HCT116 (cell line): ENCODE measurements at regions not wholly inside any gene's neighbourhood (a gene's known extent, or its start where the extent isn't known, plus 50 kb on each side); places are given as distances from the start of the nearest gene placed in this dataset.

ENCODE experiments used
- ATAC-seq: fragments of 200-7000 bp; cut with Tn5 transposase; 2 replicates; pipeline ENCODE4 v1.9.1; 2020; ENCODE audit warnings: mild to moderate bottlenecking, moderate library complexity
- BruUV-seq: library from RNA; stranded (reverse); fragments of 400-500 nt; replicated peaks from 2 replicates; lab custom pipeline; 2021; lab: Mats Ljungman, UMichigan
- CTCF ChIA-PET: fragments of 300-600 bp; sonication (Branson Sonifier 250); formaldehyde crosslinking; loops from one replicate; lab custom pipeline; 2021; ENCODE audit warnings: antibody characterized with exemption; lab: Charles Lee
- POLR2A ChIA-PET: fragments of 300-600, 350-600 bp; sonication (Branson Sonifier 250); formaldehyde crosslinking; loops from one replicate; lab custom pipeline; 2021; ENCODE audit warnings: antibody characterized with exemption; lab: Charles Lee
- RAD21 ChIA-PET, 2 experiments: fragments of 300-600 bp; sonication (Branson Sonifier 250); formaldehyde crosslinking; loops; one replicate each; lab custom pipeline; 2023; ENCODE audit warnings: low total read pairs in 2 of 2; ENCODE audit not compliant: uncharacterized antibody in 2 of 2, unreplicated experiment in 2 of 2, low non-redundant PET in 1 of 2; lab: Charles Lee
- DNase-seq: peaks from one replicate; pipeline ENCODE4 v3.0.0-alpha.2; 2010; ENCODE audit warnings: low read depth, low spot score
- H2AFZ ChIP-seq: fragments of 200-600 bp; shearing (Covaris generic), sonication (generic); 2 replicates; pipeline ENCODE4 v1.6.1; 2017; ENCODE audit warnings: low read depth, mixed run types, mixed read lengths, antibody characterized with exemption, low read length; ENCODE audit not compliant: poor library complexity, severe bottlenecking
- H3K27ac ChIP-seq: 2 replicates; pipeline ENCODE4 v1.5.1; 2012; ENCODE audit warnings: low read depth, low read length
- H3K27me3 ChIP-seq: fragments of 200-600 bp; sonication (generic); 2 replicates; pipeline ENCODE4 v1.6.1; 2016; ENCODE audit warnings: mixed run types, low read length, mixed read lengths; ENCODE audit not compliant: insufficient read depth
- H3K36me3 ChIP-seq, 2 experiments: fragments of 200-500 bp in 1 of 2; fragments of 200-600 bp in 1 of 2; sonication (Bioruptor generic) in 1 of 2; sonication (generic) in 1 of 2; 2 replicates each; pipeline versions ENCODE4 v1.5.1 to v1.6.1; 2014 to 2016; ENCODE audit warnings: low read length in 2 of 2, inconsistent platforms in 1 of 2, mixed read lengths in 1 of 2, mixed run types in 1 of 2; ENCODE audit not compliant: insufficient read depth in 2 of 2, control insufficient read depth in 1 of 2
- H3K4me1 ChIP-seq, 2 experiments: fragments of 200-600 bp in 1 of 2; sonication (generic) in 1 of 2; 2 replicates each; pipeline versions ENCODE4 v1.5.1 to v1.6.1; 2012 to 2017; ENCODE audit warnings: low read length in 2 of 2, inconsistent platforms in 1 of 2, mild to moderate bottlenecking in 1 of 2, mixed read lengths in 1 of 2, mixed run types in 1 of 2, moderate library complexity in 1 of 2; ENCODE audit not compliant: insufficient read depth in 2 of 2, control insufficient read depth in 1 of 2
- H3K4me2 ChIP-seq: fragments of 200-600 bp; sonication (generic); 2 replicates; pipeline ENCODE4 v1.6.1; 2017; ENCODE audit warnings: mixed run types, low read length, mixed read lengths
- H3K4me3 ChIP-seq, 2 experiments: fragments of 200-600 bp in 1 of 2; sonication (generic) in 1 of 2; replicated peaks in 1 of 2; 2 replicates each; pipeline ENCODE4 v1.5.1; 2011 to 2016; ENCODE audit warnings: low read length in 2 of 2, control low read depth in 1 of 2, low read depth in 1 of 2, mild to moderate bottlenecking in 1 of 2, mixed read lengths in 1 of 2, mixed run types in 1 of 2
- H3K79me2 ChIP-seq: fragments of 200-600 bp; sonication (generic); 2 replicates; pipeline ENCODE4 v1.6.1; 2017; ENCODE audit warnings: mild to moderate bottlenecking, mixed run types, low read length, moderate library complexity, mixed read lengths; ENCODE audit not compliant: insufficient read depth
- H3K9ac ChIP-seq: fragments of 200-600 bp; sonication (generic); 2 replicates; pipeline ENCODE4 v1.6.1; 2016; ENCODE audit warnings: low read length, mixed read lengths
- H3K9me2 ChIP-seq: fragments of 200-600 bp; sonication (generic), shearing (Covaris generic); 2 replicates; pipeline ENCODE4 v1.6.1; 2017; ENCODE audit warnings: mixed run types, mild to moderate bottlenecking, moderate library complexity; ENCODE audit not compliant: insufficient read depth
- H3K9me3 ChIP-seq, 2 experiments: fragments of 200-500 bp in 1 of 2; fragments of 200-600 bp in 1 of 2; sonication (Bioruptor generic) in 1 of 2; sonication (generic) in 1 of 2; 2 replicates each; pipeline ENCODE4 v1.6.1; 2014 to 2017; ENCODE audit warnings: low read length in 2 of 2, mixed read lengths in 2 of 2, inconsistent platforms in 1 of 2, low read depth in 1 of 2, mild to moderate bottlenecking in 1 of 2, mixed run types in 1 of 2, moderate library complexity in 1 of 2; ENCODE audit not compliant: control insufficient read depth in 1 of 2, insufficient read depth in 1 of 2
- H4K20me1 ChIP-seq: fragments of 200-600 bp; sonication (generic), shearing (Covaris generic); 2 replicates; pipeline ENCODE4 v1.6.1; 2017; ENCODE audit warnings: mixed run types, mild to moderate bottlenecking, moderate library complexity; ENCODE audit not compliant: insufficient read depth
- ATF3 ChIP-seq: IDR thresholded peaks from 2 replicates; pipeline ENCODE4 v1.6.1; 2012
- CBX3 ChIP-seq: IDR thresholded peaks from 2 replicates; pipeline ENCODE4 v1.6.1; 2012; ENCODE audit warnings: low read depth
- CEBPB ChIP-seq: IDR thresholded peaks from 2 replicates; pipeline ENCODE4 v1.6.1; 2012; ENCODE audit warnings: low read depth
- EGR1 ChIP-seq: IDR thresholded peaks from 2 replicates; pipeline ENCODE4 v1.6.1; 2012; ENCODE audit warnings: low read depth
- ELF1 ChIP-seq: IDR thresholded peaks from 2 replicates; pipeline ENCODE4 v1.6.1; 2012; ENCODE audit warnings: low read depth, borderline replicate concordance
- EZH2 ChIP-seq: fragments of 200-600 bp; sonication (generic); IDR thresholded peaks from 2 replicates; pipeline ENCODE4 v1.6.1; 2017; ENCODE audit warnings: antibody characterized with exemption, mixed run types
- EZH2phosphoT487 ChIP-seq: fragments of 200-600 bp; IDR thresholded peaks from 2 replicates; pipeline ENCODE4 v1.6.1; 2018; ENCODE audit warnings: antibody characterized with exemption, borderline replicate concordance
- FOSL1 ChIP-seq: IDR thresholded peaks from 2 replicates; pipeline ENCODE4 v1.6.1; 2012; ENCODE audit warnings: low read depth
- JUND ChIP-seq: IDR thresholded peaks from 2 replicates; pipeline ENCODE4 v1.6.1; 2012
- POLR2A ChIP-seq: IDR thresholded peaks from 2 replicates; pipeline ENCODE4 v1.7.0; 2011; ENCODE audit warnings: borderline replicate concordance; ENCODE audit not compliant: insufficient read depth, insufficient read length; ENCODE audit errors: extremely low read depth
- POLR2AphosphoS5 ChIP-seq: IDR thresholded peaks from 2 replicates; pipeline ENCODE4 v1.6.1; 2011; ENCODE audit warnings: mild to moderate bottlenecking, low read depth, low read length, moderate library complexity
- RAD21 ChIP-seq: IDR thresholded peaks from 2 replicates; pipeline ENCODE4 v1.6.1; 2012; ENCODE audit warnings: low read depth, mild to moderate bottlenecking
- SP1 ChIP-seq: IDR thresholded peaks from 2 replicates; pipeline ENCODE4 v1.6.1; 2012; ENCODE audit warnings: low read depth
- TCF7L2 ChIP-seq: IDR thresholded peaks from 2 replicates; pipeline ENCODE4 v1.7.0; 2011; ENCODE audit warnings: borderline replicate concordance, inconsistent platforms; ENCODE audit not compliant: insufficient read depth, insufficient read length; ENCODE audit errors: extremely low read depth
- YY1 ChIP-seq: IDR thresholded peaks from 2 replicates; pipeline ENCODE4 v1.6.1; 2011; ENCODE audit warnings: low read length, low read depth, moderate library complexity, mild to moderate bottlenecking; ENCODE audit not compliant: insufficient replicate concordance; ENCODE audit errors: extremely low read depth
- ZFX ChIP-seq: fragments of 450-650 bp; IDR thresholded peaks from 2 replicates; pipeline ENCODE4 v1.6.1; 2017
- ZNF274 ChIP-seq: fragments of 200-500 bp; sonication (Bioruptor generic); IDR thresholded peaks from 2 replicates; pipeline ENCODE4 v1.6.1; 2014; ENCODE audit warnings: mild to moderate bottlenecking, low read depth, low read length, inconsistent platforms
- intact Hi-C: fragments of 100-400 bp; cut with micrococcal nuclease; formaldehyde crosslinking; loops from 2 replicates; pipeline ENCODE4 v1.10.0; 2022
- TF ChIP-seq, protein P1 (sequence below), 3 experiments: fragments of 200-600 bp in 1 of 3; sonication (generic) in 1 of 3; IDR thresholded peaks in 2 of 3; conservative IDR thresholded peaks in 1 of 3; 2 replicates each; pipeline ENCODE4 v1.5.1; 2012 to 2017; ENCODE audit warnings: low read depth in 2 of 3, low read length in 2 of 3, antibody characterized with exemption in 1 of 3, borderline replicate concordance in 1 of 3, control low read depth in 1 of 3, mild to moderate bottlenecking in 1 of 3, mixed read lengths in 1 of 3, mixed run types in 1 of 3, moderate library complexity in 1 of 3; ENCODE audit not compliant: insufficient read depth in 1 of 3
- TF ChIP-seq, protein P2 (sequence below): IDR thresholded peaks from 2 replicates; pipeline ENCODE4 v1.6.1; 2012; ENCODE audit warnings: low read depth
- TF ChIP-seq, protein P3 (sequence below): IDR thresholded peaks from 2 replicates; pipeline ENCODE4 v1.6.1; 2012

DNA sequence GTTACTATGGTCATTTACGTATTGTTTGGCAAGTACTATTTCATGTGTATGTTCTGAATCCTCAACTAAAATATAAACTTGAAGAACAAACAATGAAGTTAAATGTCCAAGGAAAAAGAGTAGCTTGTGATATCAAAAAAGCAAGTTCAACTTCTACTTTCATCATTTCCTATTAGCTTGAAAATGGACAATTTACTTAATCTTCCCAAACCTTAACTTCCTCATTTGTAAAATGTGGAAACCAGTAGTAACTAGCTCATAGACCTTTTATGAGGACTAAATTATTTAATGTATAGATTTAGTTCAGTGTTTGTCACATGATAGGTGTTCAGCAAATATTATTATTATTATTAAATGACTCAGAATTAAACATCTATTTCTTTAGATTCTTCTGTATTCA lies 276.8 kb upstream of the TET2 start:
- Histone ChIP-seq H4K20me1 (no peaks in the 10 kb centered on the region), H3K4me3 (no peak overlapping the region), H3K9me3 (no peaks in the 10 kb centered on the region), H3K36me3 (no peaks in the 10 kb centered on the region), H3K27me3 (no peaks in the 10 kb centered on the region), H3K79me2 (no peaks in the 10 kb centered on the region), H3K4me1 (no peaks in the 10 kb centered on the region), H3K9me2 (no peaks in the 10 kb centered on the region), H2AFZ (no peak overlapping the region), H3K9ac (no peak overlapping the region), H3K27ac (no peak overlapping the region), H3K4me2 (no peak overlapping the region)
- POLR2A ChIA-PET = no interaction called here
- no TSS peak for BruUV-seq
- no peak for ATAC-seq
- no peak for TF ChIP-seq POLR2A
- no peak for TF ChIP-seq EZH2phosphoT487
- TF ChIP-seq ZNF274 = no peak
- TF ChIP-seq, protein P1, sequence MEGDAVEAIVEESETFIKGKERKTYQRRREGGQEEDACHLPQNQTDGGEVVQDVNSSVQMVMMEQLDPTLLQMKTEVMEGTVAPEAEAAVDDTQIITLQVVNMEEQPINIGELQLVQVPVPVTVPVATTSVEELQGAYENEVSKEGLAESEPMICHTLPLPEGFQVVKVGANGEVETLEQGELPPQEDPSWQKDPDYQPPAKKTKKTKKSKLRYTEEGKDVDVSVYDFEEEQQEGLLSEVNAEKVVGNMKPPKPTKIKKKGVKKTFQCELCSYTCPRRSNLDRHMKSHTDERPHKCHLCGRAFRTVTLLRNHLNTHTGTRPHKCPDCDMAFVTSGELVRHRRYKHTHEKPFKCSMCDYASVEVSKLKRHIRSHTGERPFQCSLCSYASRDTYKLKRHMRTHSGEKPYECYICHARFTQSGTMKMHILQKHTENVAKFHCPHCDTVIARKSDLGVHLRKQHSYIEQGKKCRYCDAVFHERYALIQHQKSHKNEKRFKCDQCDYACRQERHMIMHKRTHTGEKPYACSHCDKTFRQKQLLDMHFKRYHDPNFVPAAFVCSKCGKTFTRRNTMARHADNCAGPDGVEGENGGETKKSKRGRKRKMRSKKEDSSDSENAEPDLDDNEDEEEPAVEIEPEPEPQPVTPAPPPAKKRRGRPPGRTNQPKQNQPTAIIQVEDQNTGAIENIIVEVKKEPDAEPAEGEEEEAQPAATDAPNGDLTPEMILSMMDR (IDR thresholded peaks at IDR 0.05 in 2 of 3, conservative IDR thresholded peaks at IDR 0.05 in 1 of 3; ENCODE audit: borderline replicate concordance in 1 of 3, insufficient read depth in 1 of 3, low read depth in 2 of 3, low read length in 2 of 3) = no peak
- TF ChIP-seq JUND = no peak
- TF ChIP-seq EGR1 = no peak
- TF ChIP-seq ZFX = no peak
- no peak for TF ChIP-seq ATF3
- TF ChIP-seq, protein P2, sequence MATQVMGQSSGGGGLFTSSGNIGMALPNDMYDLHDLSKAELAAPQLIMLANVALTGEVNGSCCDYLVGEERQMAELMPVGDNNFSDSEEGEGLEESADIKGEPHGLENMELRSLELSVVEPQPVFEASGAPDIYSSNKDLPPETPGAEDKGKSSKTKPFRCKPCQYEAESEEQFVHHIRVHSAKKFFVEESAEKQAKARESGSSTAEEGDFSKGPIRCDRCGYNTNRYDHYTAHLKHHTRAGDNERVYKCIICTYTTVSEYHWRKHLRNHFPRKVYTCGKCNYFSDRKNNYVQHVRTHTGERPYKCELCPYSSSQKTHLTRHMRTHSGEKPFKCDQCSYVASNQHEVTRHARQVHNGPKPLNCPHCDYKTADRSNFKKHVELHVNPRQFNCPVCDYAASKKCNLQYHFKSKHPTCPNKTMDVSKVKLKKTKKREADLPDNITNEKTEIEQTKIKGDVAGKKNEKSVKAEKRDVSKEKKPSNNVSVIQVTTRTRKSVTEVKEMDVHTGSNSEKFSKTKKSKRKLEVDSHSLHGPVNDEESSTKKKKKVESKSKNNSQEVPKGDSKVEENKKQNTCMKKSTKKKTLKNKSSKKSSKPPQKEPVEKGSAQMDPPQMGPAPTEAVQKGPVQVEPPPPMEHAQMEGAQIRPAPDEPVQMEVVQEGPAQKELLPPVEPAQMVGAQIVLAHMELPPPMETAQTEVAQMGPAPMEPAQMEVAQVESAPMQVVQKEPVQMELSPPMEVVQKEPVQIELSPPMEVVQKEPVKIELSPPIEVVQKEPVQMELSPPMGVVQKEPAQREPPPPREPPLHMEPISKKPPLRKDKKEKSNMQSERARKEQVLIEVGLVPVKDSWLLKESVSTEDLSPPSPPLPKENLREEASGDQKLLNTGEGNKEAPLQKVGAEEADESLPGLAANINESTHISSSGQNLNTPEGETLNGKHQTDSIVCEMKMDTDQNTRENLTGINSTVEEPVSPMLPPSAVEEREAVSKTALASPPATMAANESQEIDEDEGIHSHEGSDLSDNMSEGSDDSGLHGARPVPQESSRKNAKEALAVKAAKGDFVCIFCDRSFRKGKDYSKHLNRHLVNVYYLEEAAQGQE = no peak
- no peak for TF ChIP-seq RAD21
- TF ChIP-seq, protein P3, sequence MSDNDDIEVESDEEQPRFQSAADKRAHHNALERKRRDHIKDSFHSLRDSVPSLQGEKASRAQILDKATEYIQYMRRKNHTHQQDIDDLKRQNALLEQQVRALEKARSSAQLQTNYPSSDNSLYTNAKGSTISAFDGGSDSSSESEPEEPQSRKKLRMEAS = no peak
- no peak for TF ChIP-seq TCF7L2
- TF ChIP-seq CBX3 = no peak
- TF ChIP-seq CEBPB = no peak
- TF ChIP-seq YY1 = no peak
- no peak for TF ChIP-seq POLR2AphosphoS5
- TF ChIP-seq SP1 = no peak
- TF ChIP-seq EZH2 = no peak
- TF ChIP-seq ELF1 = no peak
- TF ChIP-seq FOSL1 = no peak
- CTCF ChIA-PET = no interaction called here
- DNase-seq = no peak
- RAD21 ChIA-PET = no interaction called here
- intact Hi-C loops = no loop called here
